GM12872 (cell line): ENCODE measurements at regions not wholly inside any gene's neighbourhood (a gene's known extent, or its start where the extent isn't known, plus 50 kb on each side); places are given as distances from the start of the nearest gene placed in this dataset.

Experiments
- TF ChIP-seq, protein P1 (sequence below): IDR thresholded peaks from 3 replicates; pipeline ENCODE4 v1.5.1; 2011; ENCODE audit warnings: low read depth, mild to moderate bottlenecking, low read length, moderate library complexity; ENCODE audit not compliant: insufficient read depth

DNA sequence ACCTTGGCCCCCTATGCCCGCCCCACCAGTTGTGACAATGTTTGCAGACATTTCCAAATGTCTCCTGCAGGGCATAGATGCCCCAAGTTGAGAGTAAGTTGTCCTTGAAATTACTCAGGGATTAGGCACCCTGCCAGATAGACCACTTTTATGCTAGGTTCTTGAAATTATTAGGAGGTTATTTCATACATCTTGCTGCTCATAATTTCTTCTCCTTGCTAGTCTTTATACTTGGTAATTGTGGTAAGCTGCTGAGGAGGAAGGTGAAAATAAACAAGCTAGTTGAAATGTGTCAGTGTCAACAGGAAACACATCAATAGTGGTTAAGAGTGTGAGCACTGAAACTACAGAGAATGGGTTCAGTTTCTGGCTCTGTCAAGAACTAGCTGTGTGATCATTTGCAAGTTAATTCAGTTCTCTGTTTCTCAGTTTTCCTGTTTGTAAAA is 63.7 kb upstream of the AOAH start:
- TF ChIP-seq, protein P1, sequence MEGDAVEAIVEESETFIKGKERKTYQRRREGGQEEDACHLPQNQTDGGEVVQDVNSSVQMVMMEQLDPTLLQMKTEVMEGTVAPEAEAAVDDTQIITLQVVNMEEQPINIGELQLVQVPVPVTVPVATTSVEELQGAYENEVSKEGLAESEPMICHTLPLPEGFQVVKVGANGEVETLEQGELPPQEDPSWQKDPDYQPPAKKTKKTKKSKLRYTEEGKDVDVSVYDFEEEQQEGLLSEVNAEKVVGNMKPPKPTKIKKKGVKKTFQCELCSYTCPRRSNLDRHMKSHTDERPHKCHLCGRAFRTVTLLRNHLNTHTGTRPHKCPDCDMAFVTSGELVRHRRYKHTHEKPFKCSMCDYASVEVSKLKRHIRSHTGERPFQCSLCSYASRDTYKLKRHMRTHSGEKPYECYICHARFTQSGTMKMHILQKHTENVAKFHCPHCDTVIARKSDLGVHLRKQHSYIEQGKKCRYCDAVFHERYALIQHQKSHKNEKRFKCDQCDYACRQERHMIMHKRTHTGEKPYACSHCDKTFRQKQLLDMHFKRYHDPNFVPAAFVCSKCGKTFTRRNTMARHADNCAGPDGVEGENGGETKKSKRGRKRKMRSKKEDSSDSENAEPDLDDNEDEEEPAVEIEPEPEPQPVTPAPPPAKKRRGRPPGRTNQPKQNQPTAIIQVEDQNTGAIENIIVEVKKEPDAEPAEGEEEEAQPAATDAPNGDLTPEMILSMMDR: no peak

DNA sequence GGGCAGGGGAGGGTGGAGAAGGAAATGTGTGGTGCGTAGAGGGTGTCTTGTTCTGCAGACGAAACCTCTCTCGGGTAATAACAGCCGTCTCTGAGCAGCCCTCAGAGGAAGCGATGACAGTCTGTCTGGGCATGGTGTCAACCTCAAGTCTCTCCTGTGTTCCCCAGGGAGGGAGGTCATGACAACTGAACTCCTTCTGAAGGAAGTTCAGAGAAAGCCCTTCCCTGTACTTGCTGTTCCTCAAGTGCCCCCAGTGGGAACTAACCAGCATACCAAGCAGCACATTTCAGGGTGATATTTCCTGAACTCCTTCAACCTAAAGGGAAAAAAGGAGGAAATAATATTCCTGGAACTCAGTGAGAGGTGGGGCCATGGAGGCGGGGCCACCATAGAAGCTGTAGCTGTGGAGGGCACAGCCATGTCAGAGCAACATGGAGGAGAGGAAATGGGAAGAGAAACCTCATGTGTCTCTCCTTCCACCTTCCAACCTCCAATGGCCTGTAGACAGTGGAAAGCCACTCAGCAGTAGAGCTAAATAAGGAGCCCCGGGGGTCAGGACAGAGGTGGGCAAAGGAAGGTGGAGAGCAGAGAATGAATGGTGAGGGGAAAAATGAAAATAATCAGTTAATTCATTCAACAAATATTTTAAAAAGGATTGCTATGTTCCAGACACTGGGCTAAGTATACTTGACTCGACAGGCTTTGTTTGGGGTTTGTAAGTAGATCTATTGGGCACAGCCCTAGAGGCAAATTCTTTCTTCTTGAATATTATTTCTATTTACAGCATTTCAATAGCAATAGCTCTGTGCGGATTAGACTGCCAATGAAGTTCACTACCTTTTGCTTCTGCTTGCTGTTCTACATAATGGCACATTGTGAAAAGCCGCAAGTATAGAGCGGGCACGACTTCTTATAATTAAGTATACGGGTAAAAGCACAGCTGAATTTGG is 61.0 kb upstream of the AOAH start:
- TF ChIP-seq, protein P1: peak; percentile 21; the same call in 1 of the 3 replicates

DNA sequence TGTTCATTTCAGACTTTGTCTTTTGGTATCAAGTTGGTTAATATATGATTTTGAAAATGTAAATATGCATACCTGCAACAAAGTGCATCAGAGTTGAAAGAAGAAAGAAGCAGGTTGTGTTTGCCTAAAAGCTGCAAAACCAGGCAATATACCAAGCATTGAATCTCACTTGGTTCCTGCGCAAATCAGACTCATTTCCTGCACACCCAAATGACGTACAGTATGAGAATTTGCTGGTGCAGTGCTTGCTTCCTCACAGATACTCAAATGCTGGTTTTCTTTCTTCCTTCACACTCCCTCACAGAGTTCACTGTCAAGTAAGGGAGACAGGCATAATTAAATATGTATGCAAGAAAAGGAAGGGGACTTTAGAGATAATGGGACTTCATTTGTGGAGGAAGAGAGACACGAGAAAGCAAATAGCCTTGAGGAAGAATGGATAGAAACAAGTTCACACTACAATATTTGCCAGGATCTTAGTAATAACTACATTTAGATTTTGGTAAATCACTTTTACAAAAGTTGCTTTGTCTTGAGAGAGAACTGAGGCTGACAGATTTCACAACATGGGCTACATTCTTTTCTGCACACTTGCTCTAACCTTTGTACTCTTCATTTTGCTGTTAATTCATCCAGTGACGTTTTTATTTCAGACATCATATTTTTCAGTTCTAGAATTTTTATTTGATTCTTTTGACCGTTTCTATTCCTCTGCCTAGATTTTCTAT is 56.9 kb upstream of the AOAH start:
- TF ChIP-seq, protein P1: no peak

DNA sequence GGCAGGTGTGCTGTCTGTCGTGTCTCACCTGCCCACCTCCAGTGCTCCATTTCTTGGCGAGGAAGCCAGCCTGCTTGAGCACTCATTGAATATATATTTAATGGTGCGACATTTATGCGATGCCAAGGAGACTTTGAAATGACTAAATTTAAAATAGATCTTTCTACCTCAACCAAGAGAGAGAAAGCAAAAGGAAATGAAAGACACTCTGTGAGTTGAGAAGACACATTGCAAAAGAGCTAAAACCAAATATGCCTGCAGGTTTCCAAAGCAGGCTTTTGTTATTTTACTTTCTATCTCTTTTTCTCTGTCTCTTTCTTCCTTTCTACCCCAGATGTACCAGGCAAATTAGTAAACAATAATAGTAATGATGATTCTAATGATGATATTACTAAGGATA is 53.6 kb upstream of the AOAH start:
- TF ChIP-seq, protein P1: no peak

DNA sequence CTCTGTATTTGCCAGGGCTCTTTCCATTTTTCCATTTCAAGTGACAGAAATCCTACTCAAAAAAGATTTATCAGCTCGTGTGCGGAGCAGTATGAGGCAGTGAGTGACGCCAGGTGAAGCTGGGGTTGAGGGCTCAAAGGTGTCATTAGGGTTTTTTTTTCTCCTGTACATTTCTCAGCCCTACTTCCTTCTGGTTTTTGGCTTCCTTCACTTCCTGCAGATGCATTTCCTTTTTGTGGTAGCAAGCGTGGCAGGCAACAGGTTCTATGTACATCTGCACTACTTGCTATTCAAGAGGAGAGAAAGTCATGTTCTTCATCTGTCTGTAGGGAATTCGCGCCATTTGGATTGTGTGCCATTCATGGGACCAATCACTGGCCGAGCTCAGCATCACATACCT is 52.8 kb upstream of the AOAH start:
- TF ChIP-seq, protein P1: no peak

DNA sequence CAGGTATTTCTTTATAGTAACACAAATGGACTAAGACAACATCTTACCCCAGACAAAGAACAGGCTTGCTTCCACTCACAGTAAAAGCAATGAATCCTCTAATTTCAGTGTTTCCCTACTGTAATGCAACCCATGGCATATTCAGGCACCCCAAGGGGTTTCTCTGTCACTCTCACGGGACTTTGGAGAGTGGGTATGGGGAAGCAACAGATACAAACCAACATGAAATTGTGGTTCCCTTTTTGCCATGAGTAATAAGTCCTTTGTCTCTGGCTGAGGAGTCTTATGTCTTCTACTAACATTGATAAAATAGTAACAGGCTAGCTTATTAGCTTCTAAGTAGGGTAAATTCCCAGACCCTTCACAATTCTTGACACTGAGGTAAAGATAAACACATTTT is 51.4 kb upstream of the AOAH start:
- TF ChIP-seq, protein P1: no peak

DNA sequence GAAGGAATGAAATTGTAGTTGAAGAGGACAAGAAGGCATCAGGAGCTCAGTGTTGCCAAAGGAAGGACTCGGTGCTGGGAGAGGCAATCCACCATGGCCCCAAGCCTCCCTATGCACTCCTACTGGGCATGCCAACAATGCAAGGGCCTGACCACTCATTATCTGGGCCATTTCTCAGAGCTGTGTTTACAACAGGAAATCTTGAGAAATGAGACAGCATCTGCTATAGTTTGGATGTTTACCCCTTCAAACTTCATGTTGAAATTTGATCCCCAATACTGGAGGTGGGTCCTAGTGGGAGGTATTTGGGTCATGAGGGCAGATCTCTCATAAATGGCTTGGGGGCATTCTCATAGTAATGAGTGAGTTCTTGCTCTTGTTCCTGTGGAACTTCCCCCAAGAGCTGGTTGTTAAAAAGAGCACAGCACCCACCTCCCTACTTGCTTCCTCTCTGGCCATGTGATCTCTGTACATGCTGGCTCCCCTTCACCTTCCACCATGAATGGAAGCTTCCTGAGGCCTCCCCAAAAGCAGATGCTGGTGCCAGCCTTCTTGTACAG is 50.8 kb upstream of the AOAH start:
- TF ChIP-seq, protein P1: no peak
